Fibroblast of villous mesenchyme (primary cell): ENCODE measurements at regions not wholly inside any gene's neighbourhood (a gene's known extent, or its start where the extent isn't known, plus 50 kb on each side); places are given as distances from the start of the nearest gene placed in this dataset.
A peak's percentile ranks its signal among the peaks of the same experiment; 100 is the strongest.

Source experiments
- DNase-seq: peaks from one replicate; pipeline ENCODE4 v3.0.0-alpha.2; 2010; ENCODE audit warnings: low read depth
- H3K4me3 ChIP-seq: 2 replicates; pipeline ENCODE4 v1.5.1; 2011; ENCODE audit warnings: low read depth, mild to moderate bottlenecking, low read length
- CTCF ChIP-seq: IDR thresholded peaks from 2 replicates; pipeline ENCODE4 v1.5.1; 2012; ENCODE audit warnings: low read depth, mild to moderate bottlenecking, low read length; ENCODE audit not compliant: insufficient read depth

GRCh38 chr6:43940393-43941087, 170.5 kb downstream of the VEGFA start:
- no peak for TF ChIP-seq CTCF
- H3K4me3 ChIP-seq: no peak overlapping the region
- DNase-seq: no peak

GRCh38 chr6:43940071-43940392, 170.0 kb downstream of the VEGFA start:
- no peak for TF ChIP-seq CTCF
- no peak overlapping the region for H3K4me3 ChIP-seq
- no peak for DNase-seq

GRCh38 chr6:43939281-43940070, 169.5 kb downstream of the VEGFA start:
- no peak for DNase-seq
- no peak overlapping the region for H3K4me3 ChIP-seq
- no peak for TF ChIP-seq CTCF

- no peak for TF ChIP-seq CTCF
- peak; percentile 35 for DNase-seq
- H3K4me3 ChIP-seq: no peak overlapping the region
These were observed 168.4 kb downstream of the VEGFA start for GRCh38 chr6:43938178-43939105.

- TF ChIP-seq CTCF: no peak
- DNase-seq: no peak
- no peak overlapping the region for H3K4me3 ChIP-seq
These were observed 167.5 kb downstream of the VEGFA start for GRCh38 chr6:43937236-43938177.

GRCh38 chr6:43936476-43936875, 166.5 kb downstream of the VEGFA start:
- no peak for TF ChIP-seq CTCF
- no peak for DNase-seq
- no peak overlapping the region for H3K4me3 ChIP-seq
